HepG2 (cell line): ENCODE measurements at regions not wholly inside any gene's neighbourhood (a gene's known extent, or its start where the extent isn't known, plus 50 kb on each side); places are given as distances from the start of the nearest gene placed in this dataset.

Source experiments
- ATAC-seq: fragments of 200-7000 bp; cut with Tn5 transposase; 3 replicates; pipeline ENCODE4 v1.9.1; 2020; ENCODE audit warnings: mild to moderate bottlenecking, moderate library complexity
- BruUV-seq: library from RNA; stranded (reverse); fragments of 400-500 nt; replicated peaks from 2 replicates; lab custom pipeline; 2021; lab: Mats Ljungman, UMichigan
- CTCF ChIA-PET: fragments of 300-600 bp; formaldehyde crosslinking; extraction: SDS; loops from one replicate; lab custom pipeline; 2021; ENCODE audit warnings: low total read pairs, inconsistent platforms, low intra/inter-chr PET ratio; lab: Yijun Ruan, JAX
- POLR2A ChIA-PET: fragments of 350-600 bp; sonication (Branson Sonifier 250); formaldehyde crosslinking; loops from one replicate; lab custom pipeline; 2020; ENCODE audit warnings: antibody characterized with exemption, inconsistent platforms; lab: Yijun Ruan, JAX
- DNase-seq: peaks from one replicate; pipeline ENCODE4 v3.0.0-alpha.2; 2015; ENCODE audit warnings: low spot score
- FAIRE-seq: peaks from 3 replicates; lab custom pipeline; 2011; peaks lifted over from hg19 to GRCh38; lab: Jason Lieb, UNC
- H2AFZ ChIP-seq: one replicate; pipeline ENCODE4 v1.6.1; 2011; ENCODE audit warnings: low read length, inconsistent platforms
- H3K27ac ChIP-seq: fragments of 300-600 bp; 3 replicates; pipeline ENCODE4 v1.8.0; 2011; ENCODE audit warnings: mixed run types, mild to moderate bottlenecking, mixed read lengths, low read length, inconsistent platforms; ENCODE audit not compliant: insufficient read depth; ENCODE audit errors: extremely low read length
- H3K27me3 ChIP-seq, 2 experiments: fragments of 200-600 bp in 1 of 2; 2 replicates in 1 of 2; 3 replicates in 1 of 2; pipeline versions ENCODE4 v1.6.0 to v1.8.0; 2011; ENCODE audit warnings: low read length in 2 of 2, mild to moderate bottlenecking in 2 of 2, moderate library complexity in 2 of 2, inconsistent platforms in 1 of 2; ENCODE audit not compliant: insufficient read depth in 2 of 2, control insufficient read depth in 1 of 2
- H3K36me3 ChIP-seq, 2 experiments: fragments of 200-600 bp in 1 of 2; replicated peaks in 1 of 2; 2 replicates in 1 of 2; 3 replicates in 1 of 2; pipeline versions ENCODE4 v1.5.1 to v1.8.0; 2011; ENCODE audit warnings: low read length in 2 of 2, inconsistent platforms in 1 of 2; ENCODE audit not compliant: insufficient read depth in 2 of 2, control insufficient read depth in 1 of 2
- H3K4me1 ChIP-seq: 2 replicates; pipeline ENCODE4 v1.5.1; 2012; ENCODE audit warnings: low read length, inconsistent platforms; ENCODE audit not compliant: insufficient read depth
- H3K4me2 ChIP-seq: 2 replicates; pipeline ENCODE4 v1.6.0; 2011; ENCODE audit warnings: low read depth, low read length, inconsistent platforms
- H3K4me3 ChIP-seq, 3 experiments: fragments of 200-600 bp in 1 of 3; sonication (generic), shearing (Covaris generic) in 1 of 3; replicated peaks in 1 of 3; 2 replicates each; pipeline ENCODE4 v1.5.1; 2011 to 2016; ENCODE audit warnings: low read length in 3 of 3, inconsistent platforms in 2 of 3, low read depth in 2 of 3, mild to moderate bottlenecking in 2 of 3, control low read depth in 1 of 3, mixed read lengths in 1 of 3; ENCODE audit not compliant: insufficient read depth in 1 of 3
- H3K79me2 ChIP-seq: one replicate; pipeline ENCODE4 v1.6.1; 2011; ENCODE audit warnings: low read length, inconsistent platforms; ENCODE audit not compliant: insufficient read depth
- H3K9ac ChIP-seq: 2 replicates; pipeline ENCODE4 v1.6.0; 2011; ENCODE audit warnings: mild to moderate bottlenecking, low read depth, low read length, inconsistent platforms; ENCODE audit not compliant: insufficient read depth
- H3K9me3 ChIP-seq: 2 replicates; pipeline ENCODE4 v1.5.1; 2012; ENCODE audit warnings: mild to moderate bottlenecking, low read length
- H4K20me1 ChIP-seq: 2 replicates; pipeline ENCODE4 v1.6.0; 2011; ENCODE audit warnings: inconsistent platforms, mild to moderate bottlenecking, low read length, moderate library complexity; ENCODE audit not compliant: insufficient read depth
- AKNA ChIP-seq: sonication (generic); formaldehyde crosslinking; IDR thresholded peaks from 2 replicates; pipeline ENCODE4 v1.4.0; 2020; ENCODE audit warnings: missing genetic modification reagents, borderline replicate concordance
- CCAR2 ChIP-seq: fragments of 200-400 bp; formaldehyde crosslinking; optimal IDR thresholded peaks from 2 replicates; pipeline ENCODE3; 2018; ENCODE audit warnings: low read depth, mild to moderate bottlenecking, low read length, moderate library complexity
- KIAA2018 ChIP-seq: sonication (generic); formaldehyde crosslinking; IDR thresholded peaks from 2 replicates; pipeline ENCODE4 v1.5.0; 2020; ENCODE audit warnings: mild to moderate bottlenecking, missing genetic modification reagents, borderline replicate concordance
- in situ Hi-C: cut with HindIII; loops from 2 replicates; pipeline ENCODE4 v1.10.0; 2017; ENCODE audit warnings: low pct_unique_long_range_greater_than_20kb; ENCODE audit not compliant: extremely low pct_ligation_motif_present
- intact Hi-C: fragments of 100-400 bp; cut with micrococcal nuclease; formaldehyde crosslinking; loops from one replicate; pipeline ENCODE4 v1.10.0; 2022; ENCODE audit not compliant: unreplicated experiment

- no peak for TF ChIP-seq AKNA (CRISPR knock-in tag)
These were observed 356.5 kb upstream of the IL12A start (continued) for GRCh38 chr3:159632128-159632527.

DNA sequence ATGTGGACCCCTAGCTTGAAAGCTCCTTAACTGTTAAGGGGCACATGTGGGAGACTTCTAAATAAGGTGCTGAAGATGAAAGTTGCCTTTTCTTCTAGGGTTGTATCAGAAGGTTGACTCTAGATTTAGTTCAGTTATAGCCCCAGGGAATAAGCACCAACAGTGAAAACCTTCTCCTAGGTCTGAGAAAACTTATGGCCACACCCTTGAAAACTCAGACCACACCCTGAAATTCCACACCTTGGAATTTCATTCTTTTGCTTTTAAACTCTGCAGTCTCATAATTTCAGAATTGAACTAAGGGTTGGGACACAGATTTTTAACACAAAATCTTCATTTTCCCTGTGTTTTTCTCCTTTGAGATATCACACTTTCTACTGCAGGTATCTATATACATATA is 355.8 kb upstream of the IL12A start:
- TF ChIP-seq CCAR2 = no peak
- TF ChIP-seq KIAA2018 (CRISPR knock-in tag) = no peak
- no peak for ATAC-seq
- ChIA-PET POLR2A (no interaction called here), CTCF (no interaction called here)
- BruUV-seq = no TSS peak
- in situ Hi-C loops (no loop called here), intact Hi-C loops (no loop called here)
- Histone ChIP-seq H3K36me3 (no peaks in the 10 kb centered on the region), H2AFZ (no peak overlapping the region), H3K4me2 (no peak overlapping the region), H4K20me1 (no peaks in the 10 kb centered on the region), H3K27ac (no peak overlapping the region), H3K9ac (no peak overlapping the region), H3K79me2 (no peaks in the 10 kb centered on the region), H3K27me3 (peaks cover 0 to 5% of the 10 kb centered on the region in 2 experiments; a peak in 1 of 5 replicates), H3K4me1 (no peaks in the 10 kb centered on the region), H3K4me3 (no peak overlapping the region), H3K9me3 (no peaks in the 10 kb centered on the region)
- DNase-seq = no peak
- no peak for FAIRE-seq
